ENCODE measurements at regions not wholly inside any gene's neighbourhood (a gene's known extent, or its start where the extent isn't known, plus 50 kb on each side); places are given as distances from the start of the nearest gene placed in this dataset.
"Not testable (repeated sequence)": the region's sequence is repeated elsewhere in the genome, so short reads cannot be mapped to it uniquely, and the experiment has no call there.

GRCh38 chr19:5245631-5246553 is 94.7 kb downstream of the PTPRS start:
- DNase-seq (ENCODE audit: low read depth): no peak
- TF ChIP-seq CTCF (IDR thresholded peaks at IDR 0.05; ENCODE audit: insufficient read depth, low read length): no peak
- H3K4me3 ChIP-seq (ENCODE audit: low read depth, low read length): no peak overlapping the region

GRCh38 chr19:5244351-5244750 is 96.3 kb downstream of the PTPRS start:
- no peak for DNase-seq (ENCODE audit: low read depth)
- no peak for TF ChIP-seq CTCF (IDR thresholded peaks at IDR 0.05; ENCODE audit: insufficient read depth, low read length)
- H3K4me3 ChIP-seq (ENCODE audit: low read depth, low read length): no peak overlapping the region

- no peak for DNase-seq (ENCODE audit: low read depth)
- TF ChIP-seq CTCF (IDR thresholded peaks at IDR 0.05; ENCODE audit: insufficient read depth, low read length): no peak
- no peak overlapping the region for H3K4me3 ChIP-seq (ENCODE audit: low read depth, low read length)
These were observed 96.7 kb downstream of the PTPRS start for GRCh38 chr19:5243878-5244277.

- DNase-seq (ENCODE audit: low read depth); H3K4me3 ChIP-seq (ENCODE audit: low read depth, low read length): not testable (repeated sequence)
These were observed 98.7 kb downstream of the PTPRS start for GRCh38 chr19:5241896-5242295.

- no peak for DNase-seq (ENCODE audit: low read depth)
- TF ChIP-seq CTCF (IDR thresholded peaks at IDR 0.05; ENCODE audit: insufficient read depth, low read length): no peak
- H3K4me3 ChIP-seq (ENCODE audit: low read depth, low read length): no peak overlapping the region
These were observed 100.6 kb downstream of the PTPRS start for GRCh38 chr19:5240011-5240410.

GRCh38 chr19:5238700-5239099 is 101.9 kb downstream of the PTPRS start:
- H3K4me3 ChIP-seq (ENCODE audit: low read depth, low read length): no peak overlapping the region
- no peak for TF ChIP-seq CTCF (IDR thresholded peaks at IDR 0.05; ENCODE audit: insufficient read depth, low read length)

GRCh38 chr19:5237939-5238480 is 102.6 kb downstream of the PTPRS start:
- TF ChIP-seq CTCF (IDR thresholded peaks at IDR 0.05; ENCODE audit: insufficient read depth, low read length): no peak
- H3K4me3 ChIP-seq (ENCODE audit: low read depth, low read length): no peak overlapping the region
- DNase-seq (ENCODE audit: low read depth): no peak

More at GRCh38 chr19:5238700-5239099, 101.9 kb downstream of the PTPRS start:
- no peak for DNase-seq (ENCODE audit: low read depth)
